Transverse colon (tissue), 4 donors: ENCODE measurements at regions not wholly inside any gene's neighbourhood (a gene's known extent, or its start where the extent isn't known, plus 50 kb on each side); places are given as distances from the start of the nearest gene placed in this dataset.

ENCODE experiments used
- DNase-seq: peaks from one replicate; pipeline ENCODE4 v3.0.0-alpha.2; 2019
- H3K27ac ChIP-seq, 4 donors: fragments of 200-600 bp; sonication (generic); 2 replicates each; pipeline ENCODE4 v1.5.1; 2016 to 2018; ENCODE audit warnings: inconsistent platforms in 4 of 4
- H3K27me3 ChIP-seq: fragments of 200-600 bp; sonication (generic); 2 replicates; pipeline ENCODE4 v1.5.1; 2017; ENCODE audit warnings: inconsistent platforms
- H3K36me3 ChIP-seq, 4 donors: fragments of 200-600 bp; sonication (generic); 2 replicates each; pipeline ENCODE4 v1.5.1; 2017 to 2019; ENCODE audit warnings: inconsistent platforms in 4 of 4
- H3K4me1 ChIP-seq, 4 donors: fragments of 200-600 bp; sonication (generic); 2 replicates each; pipeline ENCODE4 v1.5.1; 2017 to 2020; ENCODE audit warnings: inconsistent platforms in 4 of 4
- H3K4me3 ChIP-seq, 4 donors: fragments of 200-600 bp; sonication (generic); 1 replicate in 1 of 4; 2 replicates in 3 of 4; pipeline versions ENCODE4 v1.5.1 to v1.6.1; 2017 to 2019; ENCODE audit warnings: inconsistent platforms in 4 of 4
- H3K9me3 ChIP-seq, 2 donors: fragments of 200-600 bp; sonication (generic); 2 replicates each; pipeline ENCODE4 v1.5.1; 2017 to 2019; ENCODE audit warnings: inconsistent platforms in 2 of 2
- CTCF ChIP-seq, 5 experiments: fragments of 200-600 bp in 3 of 5; fragments of 450-650 bp in 2 of 5; sonication (generic) in 3 of 5; IDR thresholded peaks; 1 replicate in 2 of 5; 2 replicates in 3 of 5; pipeline ENCODE4 v1.5.1; 2016 to 2017; ENCODE audit warnings: antibody characterized with exemption in 5 of 5, inconsistent platforms in 3 of 5, mild to moderate bottlenecking in 2 of 5, moderate library complexity in 1 of 5
- EP300 ChIP-seq: sonication (generic); formaldehyde crosslinking; IDR thresholded peaks from one replicate; pipeline ENCODE4 v1.6.1; 2017; ENCODE audit warnings: antibody characterized with exemption, low read depth
- POLR2A ChIP-seq: fragments of 450-650 bp; IDR thresholded peaks from one replicate; pipeline ENCODE4 v1.6.1; 2016; ENCODE audit warnings: antibody characterized with exemption, mild to moderate bottlenecking, moderate library complexity
- POLR2AphosphoS5 ChIP-seq, 3 donors: sonication (generic); formaldehyde crosslinking; IDR thresholded peaks; one replicate each; pipeline ENCODE4 v1.6.1; 2016; ENCODE audit warnings: antibody characterized with exemption in 3 of 3
- WGBS, 2 donors: methylation state at CpG; one replicate each; pipeline ENCODE4 v1.1.5; 2018; ENCODE audit warnings: low coverage in 1 of 2; 5-methylcytosine and 5-hydroxymethylcytosine counted together
- in situ Hi-C, 4 donors: fragments of 200-750 bp; cut with MboI; loops; one replicate each; pipeline versions ENCODE4 v1.15.0 to v1.15.1; 2017; ENCODE audit warnings: low sequenced_read_pairs in 3 of 4, low pct_ligation_motif_present in 1 of 4, low pct_unique_long_range_greater_than_20kb in 1 of 4
- intact Hi-C: fragments of 100-400 bp; cut with DNase I; formaldehyde crosslinking; loops from one replicate; pipeline ENCODE4 v1.15.1; 2023; ENCODE audit warnings: low total_unique reads

GRCh38 chr13:107043021-107043956 is 475.4 kb upstream of the ARGLU1 start:
- H3K4me1 ChIP-seq, result no peaks in the 10 kb centered on the region
- WGBS, 2 donors, result 47 to 66% methylated on average over 1 to 7 of the region's 7 CpGs
- H3K9me3 ChIP-seq, result no peaks in the 10 kb centered on the region
- no peak overlapping the region for H3K27ac ChIP-seq
- no peak for TF ChIP-seq CTCF (IDR thresholded peaks at IDR 0.05)
- TF ChIP-seq EP300, result no peak
- no peak for TF ChIP-seq POLR2AphosphoS5 (IDR thresholded peaks at IDR 0.05)
- no peak for TF ChIP-seq POLR2A
- no peaks in the 10 kb centered on the region for H3K36me3 ChIP-seq
- no peak overlapping the region for H3K4me3 ChIP-seq
- no peak for DNase-seq
- in situ Hi-C loops (no loop called here), intact Hi-C loops (no loop called here)
- H3K27me3 ChIP-seq, result no peaks in the 10 kb centered on the region

- Histone ChIP-seq H3K4me3 (no peak overlapping the region), H3K27ac (no peak overlapping the region), H3K36me3 (no peaks in the 10 kb centered on the region), H3K4me1 (no peaks in the 10 kb centered on the region), H3K9me3 (no peaks in the 10 kb centered on the region), H3K27me3 (no peaks in the 10 kb centered on the region)
- in situ Hi-C loops (no loop called here), intact Hi-C loops (no loop called here)
- 49 to 51% methylated on average over 2 of the region's 2 CpGs for WGBS, 2 donors
- DNase-seq, result no peak
- no peak for TF ChIP-seq CTCF (IDR thresholded peaks at IDR 0.05)
- no peak for TF ChIP-seq POLR2AphosphoS5 (IDR thresholded peaks at IDR 0.05)
- TF ChIP-seq POLR2A, result no peak
- no peak for TF ChIP-seq EP300
These were observed 467.8 kb upstream of the ARGLU1 start for GRCh38 chr13:107035778-107036177.

GRCh38 chr13:107035186-107035585 is 467.2 kb upstream of the ARGLU1 start:
- H3K27me3 ChIP-seq, result no peaks in the 10 kb centered on the region
- 87 to 95% methylated on average over 6 of the region's 6 CpGs for WGBS, 2 donors
- in situ Hi-C loops (no loop called here), intact Hi-C loops (no loop called here)
- TF ChIP-seq EP300 (no peak), CTCF (IDR thresholded peaks at IDR 0.05) (no peak), POLR2A (no peak)
- no peak overlapping the region for H3K4me3 ChIP-seq
- H3K4me1 ChIP-seq, result no peaks in the 10 kb centered on the region
- no peaks in the 10 kb centered on the region for H3K9me3 ChIP-seq
- no peak for DNase-seq
- H3K36me3 ChIP-seq, result no peaks in the 10 kb centered on the region
- no peak overlapping the region for H3K27ac ChIP-seq

- no peaks in the 10 kb centered on the region for H3K4me1 ChIP-seq
- DNase-seq, result no peak
- intact Hi-C loops, result no loop called here
- TF ChIP-seq CTCF (IDR thresholded peaks at IDR 0.05) (no peak), POLR2A (no peak), POLR2AphosphoS5 (IDR thresholded peaks at IDR 0.05) (no peak), EP300 (no peak)
- no peak overlapping the region for H3K27ac ChIP-seq
- H3K27me3 ChIP-seq, result no peaks in the 10 kb centered on the region
- no peaks in the 10 kb centered on the region for H3K36me3 ChIP-seq
- no peaks in the 10 kb centered on the region for H3K9me3 ChIP-seq
- H3K4me3 ChIP-seq, result no peak overlapping the region
- WGBS, 2 donors, result 92 to 95% methylated on average over 11 to 17 of the region's 17 CpGs
- in situ Hi-C loops, result no loop called here
These were observed 466.4 kb upstream of the ARGLU1 start for GRCh38 chr13:107034236-107034872.
